OCI-LY3 (cell line): ENCODE measurements at regions not wholly inside any gene's neighbourhood (a gene's known extent, or its start where the extent isn't known, plus 50 kb on each side); places are given as distances from the start of the nearest gene placed in this dataset.

Source experiments
- H2AFZ ChIP-seq: fragments of 200-600, 300-600 bp; shearing (Covaris generic); 2 replicates; pipeline ENCODE4 v1.6.0; 2014; ENCODE audit warnings: antibody characterized with exemption, low read depth, low read length
- H3K27ac ChIP-seq: fragments of 200-600, 300-600 bp; sonication (generic); 2 replicates; pipeline ENCODE4 v1.5.1; 2014; ENCODE audit warnings: mild to moderate bottlenecking, low read length, moderate library complexity, mixed read lengths
- H3K27me3 ChIP-seq: fragments of 200-600, 300-600 bp; sonication (generic); 2 replicates; pipeline ENCODE4 v1.6.1; 2014; ENCODE audit warnings: low read depth, low read length, mixed read lengths
- H3K36me3 ChIP-seq: fragments of 200-600, 300-600 bp; sonication (generic); replicated peaks from 2 replicates; pipeline ENCODE3; 2014; ENCODE audit warnings: low read depth, low read length, mixed read lengths
- H3K4me1 ChIP-seq: fragments of 300-600, 200-600 bp; sonication (generic); 2 replicates; pipeline ENCODE4 v1.6.1; 2014; ENCODE audit warnings: low read length, mixed read lengths
- H3K4me2 ChIP-seq: fragments of 200-600, 300-600 bp; sonication (generic); 2 replicates; pipeline ENCODE4 v1.6.1; 2014; ENCODE audit warnings: low read length, mixed read lengths
- H3K4me3 ChIP-seq: fragments of 300-600, 200-600 bp; sonication (generic); 2 replicates; pipeline ENCODE4 v1.5.1; 2014; ENCODE audit warnings: antibody characterized with exemption, mild to moderate bottlenecking, low read length, moderate library complexity
- H3K79me2 ChIP-seq: fragments of 300-600, 200-600 bp; shearing (Covaris generic); 2 replicates; pipeline ENCODE4 v1.6.1; 2014; ENCODE audit warnings: mild to moderate bottlenecking, low read length, mixed read lengths
- H3K9ac ChIP-seq: fragments of 300-600, 200-600 bp; shearing (Covaris generic); 2 replicates; pipeline ENCODE4 v1.6.0; 2014; ENCODE audit warnings: mild to moderate bottlenecking, low read length, moderate library complexity
- H3K9me3 ChIP-seq: fragments of 200-600, 300-600 bp; shearing (Covaris generic); 2 replicates; pipeline ENCODE4 v1.6.1; 2014; ENCODE audit warnings: low read length, mixed read lengths; ENCODE audit not compliant: insufficient read depth
- H4K20me1 ChIP-seq: fragments of 200-600, 300-600 bp; sonication (generic); 2 replicates; pipeline ENCODE4 v1.6.1; 2016; ENCODE audit warnings: low read length, mixed read lengths; ENCODE audit not compliant: insufficient read depth
- CTCF ChIP-seq: fragments of 200-600, 300-600 bp; sonication (generic); IDR thresholded peaks from 2 replicates; pipeline ENCODE4 v1.5.1; 2014; ENCODE audit warnings: antibody characterized with exemption, low read length, low read depth
- EZH2phosphoT487 ChIP-seq: fragments of 200-600 bp; shearing (Covaris generic); IDR thresholded peaks from 2 replicates; pipeline ENCODE4 v1.6.1; 2018; ENCODE audit warnings: antibody characterized with exemption, mixed run types, low read depth

GRCh38 chr4:143054971-143055370, 129.7 kb upstream of the USP38 start:
- TF ChIP-seq EZH2phosphoT487: no peak
- TF ChIP-seq CTCF: no peak
- Histone ChIP-seq H3K4me2 (no peak overlapping the region), H4K20me1 (no peaks in the 10 kb centered on the region), H3K9ac (no peak overlapping the region), H3K4me3 (no peak overlapping the region), H3K9me3 (no peaks in the 10 kb centered on the region), H3K36me3 (no peaks in the 10 kb centered on the region), H3K4me1 (no peaks in the 10 kb centered on the region), H3K79me2 (no peaks in the 10 kb centered on the region), H3K27me3 (no peaks in the 10 kb centered on the region), H2AFZ (no peak overlapping the region), H3K27ac (no peak overlapping the region)

GRCh38 chr4:143055997-143056396, 128.7 kb upstream of the USP38 start:
- no peak overlapping the region for H2AFZ ChIP-seq
- H4K20me1 ChIP-seq: no peaks in the 10 kb centered on the region
- no peak overlapping the region for H3K27ac ChIP-seq
- H3K27me3 ChIP-seq: no peaks in the 10 kb centered on the region
- no peaks in the 10 kb centered on the region for H3K4me1 ChIP-seq
- no peaks in the 10 kb centered on the region for H3K79me2 ChIP-seq
- H3K36me3 ChIP-seq: no peaks in the 10 kb centered on the region
- no peak for TF ChIP-seq CTCF
- TF ChIP-seq EZH2phosphoT487: no peak
- no peak overlapping the region for H3K4me2 ChIP-seq
- no peaks in the 10 kb centered on the region for H3K9me3 ChIP-seq
- H3K4me3 ChIP-seq: no peak overlapping the region
- no peak overlapping the region for H3K9ac ChIP-seq

GRCh38 chr4:143071351-143071750, 113.4 kb upstream of the USP38 start:
- TF ChIP-seq CTCF (no peak), EZH2phosphoT487 (no peak)
- Histone ChIP-seq H4K20me1 (no peaks in the 10 kb centered on the region), H3K9ac (no peak overlapping the region), H3K36me3 (no peaks in the 10 kb centered on the region), H3K27me3 (no peaks in the 10 kb centered on the region), H2AFZ (no peak overlapping the region), H3K4me2 (no peak overlapping the region), H3K4me1 (no peaks in the 10 kb centered on the region), H3K79me2 (no peaks in the 10 kb centered on the region), H3K4me3 (no peak overlapping the region), H3K27ac (no peak overlapping the region), H3K9me3 (no peaks in the 10 kb centered on the region)

GRCh38 chr4:143076723-143077122, 108.0 kb upstream of the USP38 start:
- TF ChIP-seq EZH2phosphoT487: no peak
- TF ChIP-seq CTCF: no peak
- no peaks in the 10 kb centered on the region for H3K36me3 ChIP-seq
- H3K27me3 ChIP-seq: no peaks in the 10 kb centered on the region
- no peaks in the 10 kb centered on the region for H3K9me3 ChIP-seq
- H3K79me2 ChIP-seq: no peaks in the 10 kb centered on the region
- H4K20me1 ChIP-seq: no peaks in the 10 kb centered on the region
- H3K4me3 ChIP-seq: no peak overlapping the region
- H3K4me2 ChIP-seq: no peak overlapping the region
- no peak overlapping the region for H2AFZ ChIP-seq
- H3K4me1 ChIP-seq: no peaks in the 10 kb centered on the region
- no peak overlapping the region for H3K9ac ChIP-seq
- H3K27ac ChIP-seq: no peak overlapping the region
